ENCODE measurements at regions not wholly inside any gene's neighbourhood (a gene's known extent, or its start where the extent isn't known, plus 50 kb on each side); places are given as distances from the start of the nearest gene placed in this dataset.

GRCh38 chr3:168925568-168925967 lies 737.9 kb downstream of the MECOM start:
- H3K4me1 Mint-ChIP-seq = no peaks in the 10 kb centered on the region
- H3K36me3 Mint-ChIP-seq (ENCODE audit: low read depth) = no peaks in the 10 kb centered on the region
- no peak overlapping the region for H3K27ac Mint-ChIP-seq
- TF ChIP-seq CTCF (IDR thresholded peaks at IDR 0.05; ENCODE audit: unreplicated experiment in 3 of 3) = no peak
- H3K4me3 Mint-ChIP-seq = no peak overlapping the region
- H3K9me3 Mint-ChIP-seq = no peaks in the 10 kb centered on the region
- no peaks in the 10 kb centered on the region for H3K27me3 Mint-ChIP-seq (ENCODE audit: low read depth)

GRCh38 chr3:168914662-168915061 lies 748.9 kb downstream of the MECOM start:
- no peaks in the 10 kb centered on the region for H3K4me1 Mint-ChIP-seq
- H3K27me3 Mint-ChIP-seq (ENCODE audit: low read depth) = no peaks in the 10 kb centered on the region
- TF ChIP-seq CTCF (IDR thresholded peaks at IDR 0.05; ENCODE audit: unreplicated experiment in 3 of 3) = no peak
- no peaks in the 10 kb centered on the region for H3K9me3 Mint-ChIP-seq
- H3K36me3 Mint-ChIP-seq (ENCODE audit: low read depth) = no peaks in the 10 kb centered on the region
- H3K4me3 Mint-ChIP-seq = no peak overlapping the region
- H3K27ac Mint-ChIP-seq = no peak overlapping the region

- no peaks in the 10 kb centered on the region for H3K4me1 Mint-ChIP-seq
Observed at GRCh38 chr3:168909260-168909659, 754.3 kb downstream of the MECOM start.

GRCh38 chr3:168895419-168895818 lies 768.1 kb downstream of the MECOM start:
- Mint-ChIP-seq H3K4me3 (no peak overlapping the region), H3K9me3 (peaks cover 16% of the 10 kb centered on the region), H3K4me1 (no peaks in the 10 kb centered on the region), H3K27ac (no peak overlapping the region), H3K36me3 (ENCODE audit: low read depth) (peaks cover 7% of the 10 kb centered on the region), H3K27me3 (ENCODE audit: low read depth) (no peaks in the 10 kb centered on the region)
- TF ChIP-seq CTCF (IDR thresholded peaks at IDR 0.05; ENCODE audit: unreplicated experiment in 3 of 3) = no peak

More at GRCh38 chr3:168909260-168909659, 754.3 kb downstream of the MECOM start:
- Mint-ChIP-seq H3K9me3 (no peaks in the 10 kb centered on the region), H3K27ac (no peak overlapping the region), H3K27me3 (ENCODE audit: low read depth) (no peaks in the 10 kb centered on the region), H3K36me3 (ENCODE audit: low read depth) (no peaks in the 10 kb centered on the region), H3K4me3 (no peak overlapping the region)
- TF ChIP-seq CTCF (IDR thresholded peaks at IDR 0.05; ENCODE audit: unreplicated experiment in 3 of 3) = no peak

GRCh38 chr3:168894214-168894613 lies 769.3 kb downstream of the MECOM start:
- H3K27me3 Mint-ChIP-seq (ENCODE audit: low read depth) = no peaks in the 10 kb centered on the region
- H3K36me3 Mint-ChIP-seq (ENCODE audit: low read depth) = peaks cover 7% of the 10 kb centered on the region
- H3K4me1 Mint-ChIP-seq = no peaks in the 10 kb centered on the region
- no peak for TF ChIP-seq CTCF (IDR thresholded peaks at IDR 0.05; ENCODE audit: unreplicated experiment in 3 of 3)
- peaks cover 16% of the 10 kb centered on the region for H3K9me3 Mint-ChIP-seq
- no peak overlapping the region for H3K27ac Mint-ChIP-seq
- no peak overlapping the region for H3K4me3 Mint-ChIP-seq

- H3K4me1 Mint-ChIP-seq = peaks cover 4% of the 10 kb centered on the region
- H3K36me3 Mint-ChIP-seq (ENCODE audit: low read depth) = no peaks in the 10 kb centered on the region
- no peak overlapping the region for H3K27ac Mint-ChIP-seq
- TF ChIP-seq CTCF (IDR thresholded peaks at IDR 0.05; ENCODE audit: unreplicated experiment in 3 of 3) = no peak
- no peak overlapping the region for H3K4me3 Mint-ChIP-seq
- no peaks in the 10 kb centered on the region for H3K27me3 Mint-ChIP-seq (ENCODE audit: low read depth)
- peaks cover 8% of the 10 kb centered on the region for H3K9me3 Mint-ChIP-seq
Observed at GRCh38 chr3:168889666-168890065, 773.8 kb downstream of the MECOM start.

Measured in nephron (organoid).